GM19238 (cell line): ENCODE measurements at regions not wholly inside any gene's neighbourhood (a gene's known extent, or its start where the extent isn't known, plus 50 kb on each side); places are given as distances from the start of the nearest gene placed in this dataset.

Experiments
- DNase-seq: peaks from one replicate; pipeline ENCODE4 v3.0.0; 2011; ENCODE audit warnings: low spot score; ENCODE audit not compliant: insufficient read length

- DNase-seq = no peak
Measured at GRCh38 chr12:42969355-42969754, 379.8 kb upstream of the PRICKLE1 start.

- no peak for DNase-seq
Measured at GRCh38 chr12:42968426-42968825, 378.9 kb upstream of the PRICKLE1 start.

GRCh38 chr12:42967850-42968249, 378.3 kb upstream of the PRICKLE1 start:
- no peak for DNase-seq

GRCh38 chr12:42963988-42964387, 374.4 kb upstream of the PRICKLE1 start:
- no peak for DNase-seq

DNA sequence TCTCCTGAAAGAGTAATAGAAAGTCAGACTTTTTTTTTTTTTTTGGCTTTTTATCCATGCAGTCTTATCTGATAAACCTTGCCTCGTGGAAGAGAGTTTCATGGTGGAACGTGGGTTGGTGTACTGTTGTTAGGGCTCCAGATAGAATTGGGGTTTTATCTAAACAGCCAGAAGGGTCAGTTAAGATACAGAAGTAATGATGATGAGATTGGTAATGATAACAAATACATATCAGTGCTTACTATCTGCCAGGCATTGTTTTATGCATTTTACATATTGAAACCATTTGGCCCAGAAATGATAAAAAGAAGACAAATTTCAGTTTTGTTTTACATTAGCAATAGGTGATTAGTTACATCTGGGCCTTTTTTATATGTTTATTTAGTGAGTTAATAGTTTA, 372.8 kb upstream of the PRICKLE1 start:
- no peak for DNase-seq

DNA sequence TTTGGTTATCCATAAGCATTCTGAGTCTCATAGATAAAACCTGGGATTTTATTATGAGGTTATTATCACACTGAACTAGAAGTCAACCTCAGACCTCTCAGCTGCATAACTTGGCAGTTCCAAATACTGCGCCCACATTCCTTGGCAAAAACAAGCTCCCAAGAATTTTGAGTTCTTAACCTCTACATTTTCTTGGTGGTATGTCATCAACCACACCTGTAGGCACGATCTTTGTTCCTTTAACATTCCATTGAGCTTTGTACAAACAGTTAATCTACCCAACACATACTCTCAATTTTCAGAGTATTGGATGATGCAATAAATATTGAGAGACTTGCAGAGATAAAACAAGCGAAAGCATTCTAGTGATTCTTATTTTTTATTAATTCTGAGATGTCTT, 371.8 kb upstream of the PRICKLE1 start:
- DNase-seq = no peak

DNA sequence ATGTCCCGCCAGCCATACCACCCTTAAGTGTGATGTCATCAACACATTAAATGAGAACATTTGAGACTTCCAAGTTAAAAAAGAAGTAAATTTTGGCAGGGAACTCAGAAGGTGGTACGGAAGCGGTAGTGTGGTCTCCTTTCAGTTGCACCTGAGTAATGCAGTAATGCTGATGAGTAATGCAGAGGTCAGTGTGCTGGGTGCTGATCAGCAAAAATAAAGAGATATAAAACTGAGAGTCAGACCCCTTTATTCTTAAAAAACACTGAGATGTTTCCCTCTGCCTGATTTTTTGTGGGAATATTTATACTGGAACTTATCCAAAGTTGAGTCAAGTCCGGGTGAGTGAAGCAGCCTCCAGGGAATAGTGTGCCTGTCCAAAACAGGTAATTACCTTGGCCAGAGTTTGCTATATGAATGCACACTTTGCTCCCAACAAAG, 370.6 kb upstream of the PRICKLE1 start:
- no peak for DNase-seq

DNA sequence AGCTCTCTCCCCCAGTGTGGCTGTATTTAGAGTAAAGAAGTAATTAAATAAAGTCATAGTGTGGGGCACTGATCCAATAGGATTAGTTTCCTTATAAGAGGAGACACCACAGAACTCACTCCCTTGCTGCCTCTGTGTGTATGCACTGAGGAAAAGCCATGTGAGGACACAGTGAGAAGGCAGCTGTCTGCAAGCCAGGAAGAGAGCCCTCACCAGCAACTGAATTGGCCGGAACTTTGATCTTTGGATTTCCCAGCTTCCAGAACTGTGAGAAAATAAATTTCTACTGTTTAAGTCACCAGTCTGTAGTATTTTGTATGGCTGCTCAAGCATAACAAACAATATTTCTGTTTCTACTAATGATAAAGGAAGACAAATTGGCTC, 368.7 kb upstream of the PRICKLE1 start:
- DNase-seq = no peak

- DNase-seq = no peak
Measured at GRCh38 chr12:42957561-42958290, 368.2 kb upstream of the PRICKLE1 start.

DNA sequence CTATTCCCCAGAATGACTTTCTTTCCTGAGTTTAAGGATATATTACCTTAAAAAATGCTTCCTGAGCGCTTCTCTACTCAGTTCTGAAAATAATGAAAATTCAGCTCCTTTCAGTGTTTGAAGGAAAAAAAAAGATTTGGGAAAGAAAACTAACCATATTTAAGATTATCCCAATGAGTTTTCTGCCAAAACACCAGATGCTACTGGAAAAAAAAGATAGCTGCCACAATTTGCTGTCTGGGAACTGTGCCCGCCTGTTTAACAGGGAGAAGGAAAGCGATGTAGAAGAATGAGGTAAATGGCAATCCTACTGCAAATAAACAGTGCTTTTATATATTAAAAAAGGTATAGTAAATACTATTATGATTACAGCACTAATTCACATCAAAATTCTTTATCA, 367.6 kb upstream of the PRICKLE1 start:
- DNase-seq = no peak

- no peak for DNase-seq
Measured at GRCh38 chr12:42953021-42953420, 363.5 kb upstream of the PRICKLE1 start.

DNA sequence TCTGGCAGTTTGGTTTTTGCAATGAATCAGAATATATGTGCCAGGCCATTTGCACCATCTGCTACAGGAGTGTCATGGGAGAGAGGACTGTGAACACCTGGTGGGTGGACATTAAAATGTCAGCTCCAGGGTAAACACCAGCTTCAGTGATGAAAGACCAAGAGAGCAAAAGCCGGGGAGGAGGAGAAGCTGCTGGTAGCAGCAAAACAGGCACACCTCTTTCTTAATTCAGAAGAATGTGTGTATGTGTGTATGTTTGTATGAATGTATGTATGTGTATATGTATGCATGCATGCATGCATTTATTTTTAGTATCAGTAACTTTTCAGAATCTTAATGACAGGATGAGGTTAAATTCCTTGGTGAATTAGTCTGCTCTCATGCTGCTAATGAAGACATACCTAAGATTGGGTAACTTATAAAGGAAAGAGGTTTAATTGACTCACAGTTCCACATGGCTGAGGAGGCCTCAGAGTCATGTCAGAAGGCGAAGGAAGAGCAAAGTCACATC, 357.4 kb upstream of the PRICKLE1 start:
- no peak for DNase-seq

DNA sequence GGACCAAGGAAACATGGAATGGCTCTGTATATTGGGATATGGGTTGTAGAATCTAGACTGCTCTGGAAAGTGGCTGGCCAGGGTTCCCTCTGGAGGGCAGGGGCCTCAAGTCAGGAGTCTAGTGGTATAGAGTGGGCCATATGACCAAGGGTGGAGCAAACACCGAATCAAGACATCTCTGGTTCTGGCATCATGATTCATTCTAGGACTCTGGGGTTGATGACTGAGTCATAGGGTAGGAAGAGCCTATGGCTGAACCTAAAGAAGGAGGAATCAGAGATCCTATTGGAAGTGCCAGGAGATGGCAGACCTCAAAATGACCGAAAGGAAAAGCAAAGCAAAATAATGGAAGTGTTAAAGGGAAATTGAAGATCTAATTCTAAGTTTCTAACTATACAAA, 356.4 kb upstream of the PRICKLE1 start:
- no peak for DNase-seq

GRCh38 chr12:42944516-42944915, 355.0 kb upstream of the PRICKLE1 start:
- DNase-seq = no peak

- no peak for DNase-seq
Measured at GRCh38 chr12:42936991-42937390, 347.4 kb upstream of the PRICKLE1 start.

GRCh38 chr12:42936260-42936659, 346.7 kb upstream of the PRICKLE1 start:
- no peak for DNase-seq

DNA sequence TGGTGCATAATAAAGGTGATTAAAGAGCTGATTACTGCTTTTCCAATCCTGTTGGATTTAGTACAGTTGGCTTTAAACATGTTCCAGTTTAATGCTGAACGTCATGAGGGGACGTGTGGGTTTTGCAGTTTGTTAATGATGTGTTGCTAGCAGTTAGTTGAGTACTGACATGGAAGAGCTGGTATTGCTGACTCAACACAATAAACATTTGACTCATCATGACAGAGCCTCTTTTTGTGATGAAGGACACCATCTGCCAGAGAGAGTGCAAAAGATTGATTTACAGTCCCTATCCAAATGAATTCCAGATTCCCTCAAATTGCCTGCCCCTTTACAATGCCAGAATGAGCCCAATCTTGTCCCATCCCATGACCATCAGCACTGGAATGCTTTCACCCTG, 346.2 kb upstream of the PRICKLE1 start:
- no peak for DNase-seq

DNA sequence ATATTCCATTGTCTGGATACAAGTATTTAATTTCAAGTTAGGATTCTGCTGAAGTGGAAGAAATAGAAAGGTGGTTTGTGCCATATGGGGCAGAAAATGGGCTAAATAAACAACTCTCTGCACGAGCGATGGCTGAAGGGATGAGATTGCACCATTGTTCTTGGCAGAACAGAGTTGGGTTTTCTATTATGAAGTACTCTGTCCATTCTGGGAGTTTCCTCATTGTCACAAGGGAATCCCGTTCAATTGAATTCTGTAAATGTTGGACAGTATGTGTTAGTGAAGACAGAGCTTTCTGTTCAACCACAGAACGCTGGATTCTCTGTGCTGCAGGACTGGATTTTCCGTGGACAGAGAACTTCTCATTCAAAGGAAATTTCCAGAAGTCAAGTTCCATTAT, 345.5 kb upstream of the PRICKLE1 start:
- DNase-seq = no peak

- DNase-seq = no peak
Measured at GRCh38 chr12:42933461-42934081, 344.0 kb upstream of the PRICKLE1 start.

DNA sequence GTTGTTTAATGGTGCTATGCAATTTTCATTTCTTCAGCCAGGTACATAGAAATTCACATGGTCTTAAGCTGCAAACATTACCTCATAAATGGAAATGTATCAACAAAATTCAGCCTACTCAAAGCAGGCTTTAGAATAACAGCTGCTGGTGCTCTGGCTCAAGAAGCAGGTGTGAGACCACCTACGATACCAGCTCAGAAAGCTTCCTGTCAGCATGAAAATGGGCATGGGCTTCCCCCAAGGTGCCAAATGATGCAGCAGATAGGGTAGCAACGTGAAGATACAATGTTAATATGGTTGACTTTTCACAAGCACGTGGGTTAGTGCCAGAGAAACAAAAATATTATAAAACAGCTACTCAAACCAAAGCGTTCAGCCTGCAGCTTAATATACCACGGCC, 343.4 kb upstream of the PRICKLE1 start:
- no peak for DNase-seq

GRCh38 chr12:42926232-42926631, 336.7 kb upstream of the PRICKLE1 start:
- no peak for DNase-seq

- no peak for DNase-seq
Measured at GRCh38 chr12:42924482-42924881, 334.9 kb upstream of the PRICKLE1 start.

- DNase-seq = no peak
Measured at GRCh38 chr12:42923583-42923982, 334.0 kb upstream of the PRICKLE1 start.
